ENCODE measurements at regions not wholly inside any gene's neighbourhood (a gene's known extent, or its start where the extent isn't known, plus 50 kb on each side); places are given as distances from the start of the nearest gene placed in this dataset.

GRCh38 chr4:53684136-53685130, 93.1 kb upstream of the LNX1 start:
- no peak for TF ChIP-seq CTCF (IDR thresholded peaks at IDR 0.05)
- DNase-seq (ENCODE audit: low spot score), result no peak
- no peak for ATAC-seq (ENCODE audit: low FRiP score)

DNA sequence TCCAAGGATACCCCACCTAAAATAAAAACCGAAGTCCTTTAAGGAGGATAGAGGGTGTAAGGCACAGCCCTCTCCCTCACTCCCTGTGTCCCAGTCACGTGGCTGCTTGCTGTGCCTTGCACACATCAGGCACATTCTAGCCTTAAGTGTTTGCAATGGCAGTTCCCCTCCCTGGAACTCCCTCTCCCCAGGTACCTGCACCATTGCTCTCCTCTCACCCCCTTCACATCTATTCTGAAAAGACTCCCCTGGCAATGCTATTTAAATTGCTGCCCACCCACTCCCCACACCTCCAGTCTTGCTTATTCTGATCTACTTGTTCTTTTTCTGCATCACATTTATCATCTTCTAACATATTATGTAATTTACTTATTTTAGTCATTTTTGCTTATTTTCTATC, 91.6 kb upstream of the LNX1 start:
- ATAC-seq (ENCODE audit: low FRiP score) (no peak), DNase-seq (ENCODE audit: low spot score) (no peak)
- TF ChIP-seq CTCF (IDR thresholded peaks at IDR 0.05), result no peak

DNA sequence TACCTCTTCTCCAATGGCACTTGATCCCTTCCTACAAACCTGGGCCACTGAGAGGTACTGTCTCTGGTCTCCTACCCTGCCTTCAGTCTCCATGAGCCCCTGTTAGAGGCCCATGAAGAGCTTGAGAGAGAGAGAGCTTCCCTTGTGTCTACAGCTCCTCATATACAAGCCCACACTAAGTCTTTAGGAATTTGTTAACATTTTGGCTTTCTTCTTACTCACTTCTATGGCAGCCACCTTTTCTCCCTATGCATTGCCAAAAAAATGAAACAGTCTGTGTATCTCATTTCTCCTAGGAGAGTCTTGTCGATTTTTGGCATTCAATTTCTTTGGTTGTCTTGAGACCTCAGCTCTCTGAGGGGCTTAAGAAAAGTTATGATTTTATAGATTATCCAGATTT, 90.9 kb upstream of the LNX1 start:
- no peak for ATAC-seq (ENCODE audit: low FRiP score)
- no peak for DNase-seq (ENCODE audit: low spot score)
- no peak for TF ChIP-seq CTCF (IDR thresholded peaks at IDR 0.05)

DNA sequence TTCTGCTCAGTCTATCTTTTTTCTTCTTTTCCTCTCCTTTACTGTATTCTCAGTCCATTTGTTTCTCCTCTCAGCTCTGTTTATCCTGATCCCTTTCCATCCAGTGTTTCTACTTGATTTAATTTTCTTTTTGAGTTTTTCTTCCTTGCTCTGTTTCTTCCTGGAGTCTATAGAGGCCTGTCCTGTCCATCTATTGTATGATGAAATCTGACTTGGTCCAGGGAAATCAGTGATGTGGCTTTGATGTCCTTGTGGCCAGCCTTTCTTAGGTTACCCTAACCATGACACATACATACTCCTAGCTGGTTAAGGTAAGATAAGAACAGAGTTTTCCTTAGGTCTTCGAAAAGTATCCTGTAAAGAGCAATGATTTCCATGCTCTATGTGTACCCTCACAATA, 89.3 kb upstream of the LNX1 start:
- ATAC-seq (ENCODE audit: low FRiP score) (no peak), DNase-seq (ENCODE audit: low spot score) (no peak)
- TF ChIP-seq CTCF (IDR thresholded peaks at IDR 0.05), result no peak

DNA sequence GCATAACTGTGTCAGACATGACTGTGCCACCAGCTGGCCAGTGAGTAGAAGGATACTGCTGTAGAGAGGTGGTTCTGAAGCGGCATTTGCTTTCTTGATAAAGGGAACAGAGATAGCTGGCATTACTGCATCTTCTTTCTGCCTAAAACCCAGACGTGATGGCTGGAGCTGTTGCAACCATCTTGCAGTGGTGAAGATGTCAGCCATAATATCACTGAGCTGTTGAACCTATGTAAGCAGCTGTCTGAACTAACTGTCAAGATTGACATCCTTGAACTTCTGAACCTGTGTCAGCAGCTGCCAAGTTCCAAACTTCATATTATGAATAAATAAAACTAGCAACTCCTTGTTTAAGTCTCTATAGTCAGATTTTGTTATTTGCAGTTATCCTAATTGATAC, 88.9 kb upstream of the LNX1 start:
- ATAC-seq (ENCODE audit: low FRiP score) (no peak), DNase-seq (ENCODE audit: low spot score) (no peak)
- no peak for TF ChIP-seq CTCF (IDR thresholded peaks at IDR 0.05)

- no peak for TF ChIP-seq CTCF (IDR thresholded peaks at IDR 0.05)
- ATAC-seq (ENCODE audit: low FRiP score), result peak; percentile 88
Observed at GRCh38 chr4:53676402-53676871, 85.2 kb upstream of the LNX1 start.

GRCh38 chr4:53674903-53675302, 83.6 kb upstream of the LNX1 start:
- ATAC-seq (ENCODE audit: low FRiP score) (no peak), DNase-seq (ENCODE audit: low spot score) (no peak)
- TF ChIP-seq CTCF (IDR thresholded peaks at IDR 0.05), result no peak

More at GRCh38 chr4:53676402-53676871, 85.2 kb upstream of the LNX1 start:
- no peak for DNase-seq (ENCODE audit: low spot score)

Measured in omental fat pad (tissue), 3 donors.